ENCODE measurements at regions not wholly inside any gene's neighbourhood (a gene's known extent, or its start where the extent isn't known, plus 50 kb on each side); places are given as distances from the start of the nearest gene placed in this dataset.
"Not testable (repeated sequence)": the region's sequence is repeated elsewhere in the genome, so short reads cannot be mapped to it uniquely, and the experiment has no call there.

GRCh38 chr6:144434308-144434990, 149.3 kb downstream of the UTRN start:
- TF ChIP-seq CTCF (IDR thresholded peaks at IDR 0.05; ENCODE audit: low read depth, low read length) = no peak
- H3K9me3 ChIP-seq (ENCODE audit: severe bottlenecking) = no peaks in the 10 kb centered on the region
- DNase-seq = no peak
- H3K4me3 ChIP-seq (ENCODE audit: low read depth, low read length) = no peak overlapping the region
- no peaks in the 10 kb centered on the region for H3K27me3 ChIP-seq (ENCODE audit: insufficient read depth, low read depth, severe bottlenecking)
- H3K36me3 ChIP-seq = no peaks in the 10 kb centered on the region; the same call in 1 of the 2 replicates
- no peak overlapping the region for H3K27ac ChIP-seq

- Histone ChIP-seq H3K9me3 (ENCODE audit: severe bottlenecking) (no peaks in the 10 kb centered on the region), H3K27ac (no peak overlapping the region), H3K36me3 (no peaks in the 10 kb centered on the region; the same call in 1 of the 2 replicates), H3K4me3 (ENCODE audit: low read depth, low read length) (no peak overlapping the region), H3K27me3 (ENCODE audit: insufficient read depth, low read depth, severe bottlenecking) (no peaks in the 10 kb centered on the region)
- no peak for DNase-seq
- no peak for TF ChIP-seq CTCF (IDR thresholded peaks at IDR 0.05; ENCODE audit: low read depth, low read length)
Observed at GRCh38 chr6:144435602-144436426, 150.7 kb downstream of the UTRN start.

GRCh38 chr6:144437105-144437504, 152.0 kb downstream of the UTRN start:
- peaks cover 7% of the 10 kb centered on the region for H3K9me3 ChIP-seq (ENCODE audit: severe bottlenecking)
- H3K4me3 ChIP-seq (ENCODE audit: low read depth, low read length) = no peak overlapping the region
- no peaks in the 10 kb centered on the region for H3K27me3 ChIP-seq (ENCODE audit: insufficient read depth, low read depth, severe bottlenecking)
- H3K36me3 ChIP-seq = peaks cover 3% of the 10 kb centered on the region; the same call in 1 of the 2 replicates
- no peak for TF ChIP-seq CTCF (IDR thresholded peaks at IDR 0.05; ENCODE audit: low read depth, low read length)
- DNase-seq = no peak
- H3K27ac ChIP-seq = no peak overlapping the region

- no peak overlapping the region for H3K27ac ChIP-seq
- no peaks in the 10 kb centered on the region for H3K27me3 ChIP-seq (ENCODE audit: insufficient read depth, low read depth, severe bottlenecking)
- H3K9me3 ChIP-seq (ENCODE audit: severe bottlenecking) = peaks cover 7% of the 10 kb centered on the region
- no peak for DNase-seq
- TF ChIP-seq CTCF (IDR thresholded peaks at IDR 0.05; ENCODE audit: low read depth, low read length) = no peak
- no peak overlapping the region for H3K4me3 ChIP-seq (ENCODE audit: low read depth, low read length)
- H3K36me3 ChIP-seq = peaks cover 3% of the 10 kb centered on the region; the same call in 1 of the 2 replicates
Observed at GRCh38 chr6:144438103-144438502, 153.0 kb downstream of the UTRN start.

GRCh38 chr6:144439016-144439415, 153.9 kb downstream of the UTRN start:
- H3K9me3 ChIP-seq (ENCODE audit: severe bottlenecking) = peaks cover 7% of the 10 kb centered on the region
- DNase-seq = no peak
- no peaks in the 10 kb centered on the region for H3K27me3 ChIP-seq (ENCODE audit: insufficient read depth, low read depth, severe bottlenecking)
- no peak for TF ChIP-seq CTCF (IDR thresholded peaks at IDR 0.05; ENCODE audit: low read depth, low read length)
- H3K4me3 ChIP-seq (ENCODE audit: low read depth, low read length) = no peak overlapping the region
- H3K36me3 ChIP-seq = peaks cover 3% of the 10 kb centered on the region; the same call in 1 of the 2 replicates
- H3K27ac ChIP-seq = no peak overlapping the region

- H3K4me3 ChIP-seq (ENCODE audit: low read depth, low read length); DNase-seq; H3K9me3 ChIP-seq (ENCODE audit: severe bottlenecking); H3K27me3 ChIP-seq (ENCODE audit: insufficient read depth, low read depth, severe bottlenecking); H3K27ac ChIP-seq; H3K36me3 ChIP-seq: not testable (repeated sequence)
Observed at GRCh38 chr6:144441801-144442200, 156.7 kb downstream of the UTRN start.

All from WERI-Rb-1 (cell line).